ENCODE measurements at regions not wholly inside any gene's neighbourhood (a gene's known extent, or its start where the extent isn't known, plus 50 kb on each side); places are given as distances from the start of the nearest gene placed in this dataset.

- Histone ChIP-seq H3K27ac (ENCODE audit: low read depth in 1 of 2, low read length in 1 of 2) (no peak overlapping the region), H3K27me3 (ENCODE audit: control insufficient read depth in 3 of 3, insufficient read depth in 3 of 3, low read length in 2 of 3) (peaks cover 0 to 3% (median 0%) of the 10 kb centered on the region in 3 donors), H3K36me3 (ENCODE audit: control insufficient read depth in 4 of 4, insufficient read depth in 4 of 4, low read length in 4 of 4) (no peaks in the 10 kb centered on the region), H3K9me3 (ENCODE audit: control insufficient read depth in 4 of 4, insufficient read depth in 3 of 4, low read length in 3 of 4) (no peaks in the 10 kb centered on the region), H3K4me1 (ENCODE audit: control insufficient read depth in 5 of 5, insufficient read depth in 5 of 5, low read length in 5 of 5) (no peaks in the 10 kb centered on the region), H3K4me3 (no peak overlapping the region), H3K9ac (ENCODE audit: insufficient read depth in 1 of 2, low read length in 2 of 2) (no peak overlapping the region)
- no peak for DNase-seq
- TF ChIP-seq CTCF (IDR thresholded peaks at IDR 0.05; ENCODE audit: control extremely low read depth, extremely low read depth), result no peak
- 73 to 87% methylated on average over 1 of the region's 1 CpG for WGBS, 2 donors
- ATAC-seq (ENCODE audit: insufficient read depth, low FRiP score), result no peak
These were observed 357.4 kb upstream of the ATP11B start for GRCh38 chr3:182435860-182436259.

- H3K27me3 ChIP-seq (ENCODE audit: control insufficient read depth in 3 of 3, insufficient read depth in 3 of 3, low read length in 2 of 3), result peaks cover 0 to 3% (median 0%) of the 10 kb centered on the region in 3 donors
- H3K9ac ChIP-seq (ENCODE audit: insufficient read depth in 1 of 2, low read length in 2 of 2), result no peak overlapping the region
- ATAC-seq (ENCODE audit: insufficient read depth, low FRiP score) (no peak), DNase-seq (no peak)
- WGBS, 2 donors, result 79 to 85% methylated on average over 6 of the region's 6 CpGs
- TF ChIP-seq CTCF (IDR thresholded peaks at IDR 0.05; ENCODE audit: control extremely low read depth, extremely low read depth), result no peak
- no peak overlapping the region for H3K4me3 ChIP-seq
- no peaks in the 10 kb centered on the region for H3K9me3 ChIP-seq (ENCODE audit: control insufficient read depth in 4 of 4, insufficient read depth in 3 of 4, low read length in 3 of 4)
- no peaks in the 10 kb centered on the region for H3K36me3 ChIP-seq (ENCODE audit: control insufficient read depth in 4 of 4, insufficient read depth in 4 of 4, low read length in 4 of 4)
- H3K4me1 ChIP-seq (ENCODE audit: control insufficient read depth in 5 of 5, insufficient read depth in 5 of 5, low read length in 5 of 5), result no peaks in the 10 kb centered on the region
- no peak overlapping the region for H3K27ac ChIP-seq (ENCODE audit: low read depth in 1 of 2, low read length in 1 of 2)
These were observed 356.8 kb upstream of the ATP11B start for GRCh38 chr3:182436547-182436946.

GRCh38 chr3:182438398-182438797 lies 354.9 kb upstream of the ATP11B start:
- Histone ChIP-seq H3K9me3 (ENCODE audit: control insufficient read depth in 4 of 4, insufficient read depth in 3 of 4, low read length in 3 of 4) (no peaks in the 10 kb centered on the region), H3K4me1 (ENCODE audit: control insufficient read depth in 5 of 5, insufficient read depth in 5 of 5, low read length in 5 of 5) (no peaks in the 10 kb centered on the region), H3K27ac (ENCODE audit: low read depth in 1 of 2, low read length in 1 of 2) (no peak overlapping the region), H3K4me3 (no peak overlapping the region), H3K9ac (ENCODE audit: insufficient read depth in 1 of 2, low read length in 2 of 2) (no peak overlapping the region), H3K36me3 (ENCODE audit: control insufficient read depth in 4 of 4, insufficient read depth in 4 of 4, low read length in 4 of 4) (no peaks in the 10 kb centered on the region), H3K27me3 (ENCODE audit: control insufficient read depth in 3 of 3, insufficient read depth in 3 of 3, low read length in 2 of 3) (peaks cover 0 to 3% (median 0%) of the 10 kb centered on the region in 3 donors)
- WGBS, 2 donors, result 61 to 81% methylated on average over 1 of the region's 1 CpG
- ATAC-seq (ENCODE audit: insufficient read depth, low FRiP score) (no peak), DNase-seq (no peak)
- TF ChIP-seq CTCF (IDR thresholded peaks at IDR 0.05; ENCODE audit: control extremely low read depth, extremely low read depth), result no peak

GRCh38 chr3:182440101-182440500 lies 353.2 kb upstream of the ATP11B start:
- ATAC-seq (ENCODE audit: insufficient read depth, low FRiP score) (no peak), DNase-seq (no peak)
- no peak overlapping the region for H3K27ac ChIP-seq (ENCODE audit: low read depth in 1 of 2, low read length in 1 of 2)
- no peak overlapping the region for H3K4me3 ChIP-seq
- no peaks in the 10 kb centered on the region for H3K36me3 ChIP-seq (ENCODE audit: control insufficient read depth in 4 of 4, insufficient read depth in 4 of 4, low read length in 4 of 4)
- H3K27me3 ChIP-seq (ENCODE audit: control insufficient read depth in 3 of 3, insufficient read depth in 3 of 3, low read length in 2 of 3), result peaks cover 0 to 3% (median 0%) of the 10 kb centered on the region in 3 donors
- H3K4me1 ChIP-seq (ENCODE audit: control insufficient read depth in 5 of 5, insufficient read depth in 5 of 5, low read length in 5 of 5), result no peaks in the 10 kb centered on the region
- no peaks in the 10 kb centered on the region for H3K9me3 ChIP-seq (ENCODE audit: control insufficient read depth in 4 of 4, insufficient read depth in 3 of 4, low read length in 3 of 4)
- H3K9ac ChIP-seq (ENCODE audit: insufficient read depth in 1 of 2, low read length in 2 of 2), result no peak overlapping the region
- TF ChIP-seq CTCF (IDR thresholded peaks at IDR 0.05; ENCODE audit: control extremely low read depth, extremely low read depth), result no peak
